Glomerular visceral epithelial cell (primary cell): ENCODE measurements at regions not wholly inside any gene's neighbourhood (a gene's known extent, or its start where the extent isn't known, plus 50 kb on each side); places are given as distances from the start of the nearest gene placed in this dataset.
"Not testable (repeated sequence)": the region's sequence is repeated elsewhere in the genome, so short reads cannot be mapped to it uniquely, and the experiment has no call there.

Experiments used
- DNase-seq: peaks from one replicate; pipeline ENCODE4 v3.0.0-alpha.2; 2016; ENCODE audit errors: extremely low spot score

DNA sequence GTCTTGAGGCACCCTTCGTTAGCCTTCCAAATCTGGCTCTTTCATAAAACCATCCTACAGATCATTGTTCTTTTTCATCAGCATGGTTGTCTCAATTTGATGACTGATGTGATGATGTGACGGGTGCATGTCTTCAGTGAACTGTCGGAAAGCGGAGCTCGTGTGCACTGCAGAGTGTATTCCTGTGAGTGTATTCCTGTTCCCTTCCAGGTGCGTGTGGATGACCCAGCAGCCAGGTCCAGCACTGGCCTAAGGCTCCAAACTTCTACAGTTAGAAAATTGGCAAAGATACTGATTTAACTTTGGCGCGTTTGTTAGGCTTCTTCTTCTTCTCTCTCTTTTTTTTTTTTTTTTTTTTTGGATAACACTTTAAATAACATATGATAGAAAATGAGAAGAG lies 314.8 kb upstream of the SPATA31A3 start:
- not testable (repeated sequence) for DNase-seq

DNA sequence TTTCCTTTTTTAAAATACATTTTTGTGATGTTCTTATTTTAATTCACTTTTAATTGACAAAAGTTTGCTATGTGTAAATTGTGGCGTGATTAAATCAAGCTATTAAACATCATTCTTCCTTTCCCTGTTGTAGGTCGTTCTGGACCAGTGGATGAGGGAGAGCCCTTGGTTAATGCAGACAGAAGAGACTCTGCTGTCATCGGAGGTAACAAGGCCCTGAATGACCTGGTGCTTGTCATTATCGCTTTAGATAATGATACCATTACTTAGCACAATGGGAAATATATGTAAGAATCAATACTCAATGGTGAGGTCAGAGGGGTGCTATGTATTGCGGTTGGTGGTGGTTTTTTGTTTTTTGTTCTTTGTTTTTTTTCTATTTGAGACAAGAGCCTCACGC lies 296.4 kb upstream of the SPATA31A3 start:
- DNase-seq = not testable (repeated sequence)

- not testable (repeated sequence) for DNase-seq
Observed at GRCh38 chr9:67288117-67288735, 295.9 kb upstream of the SPATA31A3 start.

DNA sequence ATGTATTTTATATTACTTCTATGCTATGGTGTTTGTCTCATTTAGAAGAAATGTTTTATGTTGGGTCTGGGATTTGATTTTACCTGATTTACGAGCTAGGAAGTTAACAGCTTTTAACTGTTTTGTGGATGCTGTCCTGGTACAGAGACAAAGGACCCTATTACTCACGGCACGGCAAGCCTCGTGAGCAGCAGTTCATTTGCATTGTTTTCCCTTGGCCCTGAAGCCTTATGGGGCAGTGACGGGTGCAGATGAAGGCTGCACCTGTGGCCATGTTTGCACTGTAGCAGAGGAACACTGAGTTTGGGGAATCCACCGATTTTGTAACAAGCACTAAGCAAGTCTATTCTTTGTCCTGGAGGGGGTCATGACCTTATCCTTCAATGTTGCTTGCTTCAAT lies 291.9 kb upstream of the SPATA31A3 start:
- not testable (repeated sequence) for DNase-seq

GRCh38 chr9:67281574-67281973 lies 289.2 kb upstream of the SPATA31A3 start:
- DNase-seq = not testable (repeated sequence)

- not testable (repeated sequence) for DNase-seq
Observed at GRCh38 chr9:67269692-67270091, 277.3 kb upstream of the SPATA31A3 start.

DNA sequence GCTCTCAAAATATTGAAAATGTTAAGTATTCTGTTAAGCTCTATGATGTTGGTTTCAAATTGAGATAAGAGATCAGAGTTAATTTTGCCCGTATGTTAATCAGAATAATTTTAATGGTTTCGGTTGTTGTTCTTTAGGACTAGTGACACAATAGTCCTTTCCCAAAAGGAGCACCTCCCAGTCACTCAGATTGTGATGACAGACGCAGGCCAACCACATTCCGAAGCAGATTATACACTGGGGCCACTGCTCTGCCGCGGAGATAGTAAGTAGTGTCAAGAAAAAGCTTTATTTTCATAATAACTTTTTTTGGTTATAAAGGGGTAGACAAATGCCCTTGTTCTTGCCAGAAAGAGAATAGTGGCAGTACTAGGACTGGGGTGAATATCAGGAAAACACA lies 265.5 kb upstream of the SPATA31A3 start:
- not testable (repeated sequence) for DNase-seq

GRCh38 chr9:67248967-67249366 lies 256.6 kb upstream of the SPATA31A3 start:
- not testable (repeated sequence) for DNase-seq

DNA sequence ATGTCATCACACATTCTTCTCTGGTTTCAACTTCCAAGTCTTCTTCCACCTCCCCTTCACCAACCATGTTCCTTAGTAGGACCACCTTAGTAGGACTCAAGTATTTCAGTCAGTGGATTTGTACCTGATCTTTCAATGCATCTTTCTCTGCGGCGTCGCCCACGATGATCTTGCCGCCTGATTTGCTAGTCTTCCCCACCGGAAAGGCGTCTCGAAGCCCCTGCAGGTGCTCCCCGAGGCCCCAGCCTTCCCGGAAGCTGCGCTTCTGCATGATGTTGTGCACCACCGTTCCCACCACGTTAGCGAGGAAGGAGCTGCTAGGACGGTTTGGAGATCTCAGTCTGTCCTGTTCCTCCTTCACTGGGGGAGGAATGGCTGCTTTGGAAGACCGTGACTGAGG lies 219.7 kb upstream of the SPATA31A3 start:
- not testable (repeated sequence) for DNase-seq

DNA sequence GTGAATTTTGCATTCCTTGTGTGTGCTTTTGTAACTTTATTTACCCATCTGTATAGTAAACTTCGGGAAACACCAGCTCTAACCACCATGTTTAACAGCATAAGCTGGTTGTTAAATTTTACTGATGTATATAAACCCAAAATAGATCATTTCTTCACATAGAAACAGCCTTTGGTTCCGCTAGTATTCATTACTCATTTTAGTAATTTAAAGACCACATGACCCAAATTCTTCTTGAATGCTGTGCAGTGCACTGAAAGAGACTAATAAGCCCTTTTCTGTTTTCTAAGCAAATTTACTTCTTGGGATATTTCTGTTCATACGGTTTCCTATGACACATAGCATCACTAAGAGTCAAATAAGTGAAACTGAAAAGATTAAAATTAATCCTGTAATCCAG lies 218.5 kb upstream of the SPATA31A3 start:
- DNase-seq = not testable (repeated sequence)

- not testable (repeated sequence) for DNase-seq
Observed at GRCh38 chr9:67208831-67209437, 216.6 kb upstream of the SPATA31A3 start.

DNA sequence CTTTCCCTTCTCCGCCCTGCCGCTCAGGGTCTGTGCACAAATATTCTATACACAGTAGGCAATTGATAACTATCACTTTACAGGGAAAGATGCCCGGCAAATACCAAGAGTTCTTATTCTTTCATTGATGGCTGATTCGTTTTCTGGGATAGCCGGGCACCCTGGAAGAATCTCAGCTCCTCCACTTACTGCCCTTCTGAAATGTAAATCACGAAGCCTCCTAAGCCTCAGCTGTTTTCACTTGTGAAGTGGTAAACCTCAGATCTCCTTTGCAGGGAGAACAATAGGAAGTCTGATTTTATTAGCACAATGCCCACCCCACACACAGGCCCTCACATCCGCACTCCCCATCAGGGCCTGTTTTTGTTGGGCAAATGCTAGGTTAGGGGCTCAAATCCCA lies 203.8 kb upstream of the SPATA31A3 start:
- not testable (repeated sequence) for DNase-seq

- not testable (repeated sequence) for DNase-seq
Observed at GRCh38 chr9:67195357-67195756, 203.0 kb upstream of the SPATA31A3 start.

- DNase-seq = not testable (repeated sequence)
Observed at GRCh38 chr9:67179185-67179584, 186.8 kb upstream of the SPATA31A3 start.

GRCh38 chr9:67175167-67175566 lies 182.8 kb upstream of the SPATA31A3 start:
- not testable (repeated sequence) for DNase-seq

GRCh38 chr9:67171721-67172120 lies 179.4 kb upstream of the SPATA31A3 start:
- not testable (repeated sequence) for DNase-seq

DNA sequence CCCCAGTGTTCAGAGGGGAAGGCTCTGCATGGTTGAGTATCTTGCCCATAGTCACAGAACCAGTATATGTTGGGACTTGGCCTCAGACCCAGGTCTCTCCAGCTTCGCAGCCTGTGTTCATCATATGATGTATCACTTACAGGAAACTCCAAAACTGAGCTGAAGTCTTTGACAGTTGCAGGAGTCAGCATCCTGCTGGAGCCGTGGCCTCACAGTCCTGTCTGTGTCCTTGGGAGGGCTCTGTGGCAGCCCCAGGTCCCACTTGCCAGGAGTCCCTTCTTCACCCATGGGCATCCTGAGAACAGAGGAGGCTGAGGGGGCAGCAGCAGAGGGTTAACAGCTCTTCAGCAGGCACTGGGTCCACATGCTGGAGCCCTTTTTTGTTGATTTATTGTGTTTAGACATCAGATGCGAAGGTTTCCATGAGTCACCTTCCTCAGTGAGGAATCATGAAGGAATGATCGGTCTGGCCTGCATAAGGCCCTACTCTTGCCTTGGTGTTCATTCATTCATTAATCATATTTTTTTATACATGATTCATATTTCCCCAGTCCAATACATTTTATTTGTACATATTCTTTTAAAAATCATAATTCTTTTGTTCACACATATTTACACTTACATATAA lies 176.3 kb upstream of the SPATA31A3 start:
- not testable (repeated sequence) for DNase-seq

- not testable (repeated sequence) for DNase-seq
Observed at GRCh38 chr9:67166335-67166734, 174.0 kb upstream of the SPATA31A3 start.

DNA sequence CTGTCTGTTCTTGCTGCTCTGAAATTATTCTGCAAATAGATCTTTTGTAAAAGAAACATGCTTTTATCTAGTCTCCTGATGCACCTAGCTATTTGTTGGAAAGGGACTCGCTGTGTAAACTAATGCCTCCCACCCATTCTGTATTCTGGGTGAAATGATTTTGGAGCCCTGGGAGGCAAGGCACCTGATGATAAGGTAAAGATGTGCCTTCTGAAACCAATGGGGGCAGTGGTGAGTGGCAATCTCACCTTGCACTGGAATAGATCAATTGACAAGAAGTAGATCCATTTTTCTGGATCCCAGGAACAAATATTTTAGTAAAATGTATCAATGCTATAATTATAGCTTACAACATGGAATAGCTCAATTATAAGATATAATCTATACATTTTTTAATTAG lies 170.5 kb upstream of the SPATA31A3 start:
- not testable (repeated sequence) for DNase-seq

DNA sequence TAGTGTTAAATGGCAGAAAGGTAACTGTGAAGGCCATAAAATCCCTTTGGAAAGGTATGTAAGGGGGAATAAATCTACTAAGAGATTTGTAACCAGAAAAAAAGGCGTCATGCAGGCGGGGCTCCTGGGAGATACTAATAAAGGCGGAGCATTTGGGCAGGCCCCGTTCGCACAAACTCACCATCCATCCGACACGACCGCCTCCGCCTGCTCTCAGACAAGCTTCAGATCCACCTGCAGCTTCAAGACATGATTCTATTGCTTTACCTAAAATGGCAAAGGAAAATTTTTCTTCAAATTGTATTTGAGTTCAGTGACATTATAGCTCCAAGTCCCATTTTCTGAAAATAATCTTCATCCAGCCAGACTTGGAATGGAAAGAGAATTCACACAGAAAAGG lies 162.9 kb upstream of the SPATA31A3 start:
- not testable (repeated sequence) for DNase-seq

- not testable (repeated sequence) for DNase-seq
Observed at GRCh38 chr9:67153501-67153900, 161.2 kb upstream of the SPATA31A3 start.

DNA sequence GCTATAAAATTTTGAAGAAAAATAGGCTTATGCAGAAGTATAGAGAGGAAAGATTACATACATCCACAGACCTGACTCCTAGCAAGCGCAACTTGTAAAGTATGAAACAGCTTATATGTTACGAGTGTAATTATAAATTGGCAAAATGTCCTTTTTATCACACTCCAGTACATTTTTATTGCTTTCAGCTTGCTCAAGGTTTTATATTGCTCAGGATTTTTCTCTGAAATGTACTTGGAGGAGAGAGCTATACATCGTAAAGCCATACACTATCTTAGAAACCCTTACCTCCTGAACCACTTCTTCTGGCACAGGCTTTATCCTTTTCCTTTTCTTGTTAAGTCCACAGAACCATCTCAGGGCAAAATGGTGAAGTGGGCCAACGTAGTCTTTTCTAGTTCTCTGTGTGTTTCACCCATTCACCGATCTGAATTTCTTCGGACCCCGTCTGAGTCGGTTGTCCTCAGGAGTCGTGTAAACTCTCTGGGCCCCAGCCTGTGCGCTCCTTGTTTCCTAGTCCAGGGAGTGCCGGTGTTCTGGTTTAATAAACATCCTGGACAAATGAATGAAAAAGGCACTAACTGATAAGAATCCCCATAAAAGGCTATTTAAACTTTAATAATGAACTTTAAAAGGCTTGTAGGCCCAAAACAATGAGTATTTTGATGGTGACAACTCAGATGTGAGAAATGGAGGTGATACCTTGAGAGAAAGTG lies 150.2 kb upstream of the SPATA31A3 start:
- not testable (repeated sequence) for DNase-seq
